SKM-1 (cell line): ENCODE measurements at regions not wholly inside any gene's neighbourhood (a gene's known extent, or its start where the extent isn't known, plus 50 kb on each side); places are given as distances from the start of the nearest gene placed in this dataset.
"Not testable (repeated sequence)": the region's sequence is repeated elsewhere in the genome, so short reads cannot be mapped to it uniquely, and the experiment has no call there.

Experiments used
- DNase-seq: peaks from one replicate; lab custom pipeline; 2025; ENCODE audit not compliant: unreplicated experiment; lab: John Stamatoyannopoulos, UW

DNA sequence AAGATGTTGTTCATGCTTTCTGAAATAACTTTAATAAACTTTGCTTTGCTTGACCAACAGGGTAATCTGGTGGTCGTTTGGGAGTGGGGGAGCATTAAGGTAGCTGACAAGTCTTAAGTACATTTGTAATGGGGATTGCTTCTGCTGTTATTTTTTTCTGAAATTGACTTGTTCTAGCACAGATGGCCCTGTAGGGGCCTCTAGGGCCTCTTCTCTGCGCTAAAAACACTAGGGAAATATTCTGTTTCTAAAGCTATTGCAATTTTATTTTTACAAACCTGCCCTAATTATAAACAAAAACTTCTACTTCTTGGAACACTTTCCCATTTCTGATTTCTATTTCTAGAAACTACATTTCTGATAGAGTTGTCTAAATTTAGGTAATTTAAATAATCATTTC, 191.3 kb upstream of the KCNJ3 start:
- DNase-seq = no peak

DNA sequence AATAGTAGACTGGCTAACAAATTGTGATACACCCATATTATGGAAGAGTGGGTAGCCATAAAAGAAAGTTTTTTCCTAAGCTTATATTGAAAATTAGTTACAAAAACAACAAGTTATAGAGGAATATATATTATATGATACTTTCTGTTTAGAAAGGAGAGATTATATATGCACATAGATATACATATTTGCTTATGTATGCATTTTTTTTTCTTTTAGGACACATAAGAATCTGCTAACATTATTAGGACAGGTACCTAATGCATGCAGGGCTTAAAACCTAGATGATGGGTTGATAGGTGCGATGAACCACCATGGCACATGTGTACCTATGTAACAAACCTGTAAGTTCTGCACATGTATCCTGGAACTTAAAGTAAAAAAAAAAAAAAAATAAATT, 179.6 kb upstream of the KCNJ3 start:
- DNase-seq = no peak

DNA sequence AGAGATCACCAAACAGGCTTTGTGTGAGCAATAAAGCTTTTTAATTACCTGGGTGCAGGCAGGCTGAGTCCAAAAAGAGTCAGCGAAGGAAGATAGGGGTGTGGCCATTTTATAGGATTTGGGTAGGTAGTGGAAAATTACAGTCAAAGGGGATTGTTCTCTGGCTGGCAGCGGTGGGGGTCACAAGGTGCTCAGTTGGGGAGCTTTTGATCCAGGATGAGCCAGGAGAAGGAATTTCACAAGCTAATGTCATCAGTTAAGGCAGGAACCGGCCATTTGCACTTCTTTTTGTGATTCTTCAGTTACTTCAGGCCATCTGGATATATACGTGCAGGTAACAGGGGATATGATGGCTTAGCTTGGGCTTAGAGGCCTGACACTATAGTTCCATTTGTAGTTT, 177.5 kb upstream of the KCNJ3 start:
- not testable (repeated sequence) for DNase-seq

DNA sequence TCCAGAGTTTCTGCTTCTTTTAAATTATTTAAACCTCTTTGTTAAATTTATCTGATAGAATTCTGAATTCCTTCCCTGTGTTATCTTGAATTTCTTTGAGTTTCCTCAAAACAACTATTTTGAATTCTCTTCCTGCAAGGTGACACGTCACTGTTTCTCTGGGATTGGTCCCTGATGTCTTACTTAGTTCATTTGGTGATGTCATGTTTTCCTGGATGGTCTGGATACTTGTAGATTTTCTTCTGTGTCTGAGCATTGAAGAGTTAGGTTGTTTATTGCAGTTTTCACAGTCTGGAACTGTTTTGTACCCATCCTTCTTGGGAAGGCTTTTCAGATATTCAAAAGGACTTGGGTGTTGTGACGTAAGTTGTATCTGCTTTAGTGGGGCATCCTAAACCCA, 172.3 kb upstream of the KCNJ3 start:
- no peak for DNase-seq

DNA sequence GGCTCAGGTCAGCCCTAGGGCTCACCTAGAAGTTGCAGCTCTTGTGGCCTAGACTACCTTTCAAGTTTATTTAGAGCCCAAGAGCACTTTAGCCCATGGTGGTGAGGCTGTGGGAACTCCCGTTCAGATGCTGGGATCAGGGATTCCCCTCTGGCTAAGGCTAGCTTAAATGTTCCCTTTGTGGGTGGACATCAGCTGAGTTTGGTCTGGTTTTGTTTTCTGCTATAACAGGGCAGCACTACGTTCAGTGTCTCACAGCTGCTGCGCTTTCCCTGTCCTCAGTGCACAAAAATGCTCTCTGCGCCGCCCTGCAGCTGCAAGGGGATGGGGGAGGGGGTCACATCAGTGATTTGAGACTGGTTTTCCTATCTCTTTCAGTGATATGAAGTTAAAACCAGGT, 170.5 kb upstream of the KCNJ3 start:
- DNase-seq = no peak

DNA sequence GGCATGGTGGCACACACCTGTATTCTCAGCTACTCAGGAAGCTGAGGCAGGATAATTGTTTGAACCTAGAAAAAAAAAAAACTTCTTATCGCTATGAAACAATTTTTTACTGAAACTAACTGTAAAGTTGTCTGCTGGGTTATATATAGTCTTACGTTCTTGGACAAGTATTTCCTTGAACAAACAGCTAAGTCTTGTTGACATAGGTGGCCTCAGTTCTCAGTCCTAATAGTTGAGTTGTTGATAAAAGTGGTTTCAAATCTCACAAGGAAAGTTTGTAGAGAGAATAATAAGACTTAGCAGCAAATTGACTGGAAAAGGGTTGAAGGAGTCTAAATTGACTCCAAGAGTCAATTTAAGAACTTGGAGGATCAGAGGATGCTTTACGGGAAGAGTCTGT, 166.5 kb upstream of the KCNJ3 start:
- DNase-seq = no peak

DNA sequence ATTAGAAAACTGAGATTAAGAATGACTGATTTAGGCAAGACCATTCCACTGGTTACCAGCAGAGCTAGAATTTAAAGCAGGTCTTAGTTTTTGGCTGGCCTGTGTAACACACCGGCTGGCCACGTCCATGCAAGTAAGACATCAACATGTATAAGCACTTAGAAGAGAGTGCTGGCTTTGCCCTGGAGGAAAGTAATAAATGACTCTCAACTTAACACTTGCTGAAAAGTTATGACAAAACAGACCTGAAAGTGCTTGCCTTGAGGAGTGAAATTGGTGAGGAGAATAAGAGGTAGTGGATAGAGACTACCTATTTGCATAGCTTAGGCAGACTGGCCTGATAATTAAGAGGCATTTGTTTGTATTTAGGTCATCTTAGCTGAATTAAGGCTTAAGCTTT, 165.7 kb upstream of the KCNJ3 start:
- no peak for DNase-seq

DNA sequence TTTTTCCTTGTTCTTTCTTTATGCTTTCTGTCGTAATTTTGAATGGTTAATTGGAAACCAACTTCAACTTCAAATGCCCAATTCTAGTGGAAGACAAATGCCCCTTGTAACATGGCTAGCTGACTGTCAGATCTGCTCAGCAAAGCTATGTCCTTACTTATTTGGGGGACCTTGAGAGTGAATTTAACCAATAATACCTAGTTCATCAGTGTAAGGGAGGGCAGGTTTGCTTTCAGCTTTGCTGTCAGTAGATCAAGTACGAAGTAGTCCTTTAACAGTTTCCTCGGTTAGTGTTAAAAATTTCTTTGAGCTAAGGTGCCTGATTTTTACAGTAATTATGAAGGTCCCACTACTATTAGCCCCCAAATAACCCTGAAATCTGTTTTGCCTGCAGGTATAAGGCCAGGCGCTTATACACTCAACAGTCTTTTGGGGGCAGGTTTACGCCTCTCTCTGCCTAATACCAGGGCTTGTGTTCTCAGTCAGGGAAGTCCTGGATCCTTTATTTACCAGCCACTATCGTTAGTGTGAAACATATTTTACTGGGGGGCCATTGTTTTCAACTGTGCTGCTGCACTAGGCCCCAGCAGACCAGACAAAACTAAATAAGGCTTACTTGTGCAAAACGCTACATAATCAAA, 165.1 kb upstream of the KCNJ3 start:
- DNase-seq = no peak

DNA sequence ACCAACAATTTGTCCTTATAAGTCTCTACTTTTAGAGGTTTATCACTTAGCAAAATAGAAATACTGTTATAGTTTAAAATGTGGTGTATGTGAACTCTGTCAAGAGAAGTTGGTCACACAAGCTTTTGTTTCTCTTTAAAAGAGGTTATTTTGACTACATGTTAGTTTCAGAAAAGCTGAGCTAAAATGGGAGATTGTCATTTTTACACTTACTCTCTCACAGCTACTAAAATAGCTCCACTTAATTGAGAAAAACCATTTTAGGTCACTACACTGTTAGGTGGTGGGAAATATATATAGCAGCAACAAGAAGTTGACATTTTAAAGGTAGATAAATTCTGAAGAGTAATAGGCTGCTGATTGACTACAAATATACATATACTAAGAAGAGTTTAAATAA, 161.5 kb upstream of the KCNJ3 start:
- no peak for DNase-seq

DNA sequence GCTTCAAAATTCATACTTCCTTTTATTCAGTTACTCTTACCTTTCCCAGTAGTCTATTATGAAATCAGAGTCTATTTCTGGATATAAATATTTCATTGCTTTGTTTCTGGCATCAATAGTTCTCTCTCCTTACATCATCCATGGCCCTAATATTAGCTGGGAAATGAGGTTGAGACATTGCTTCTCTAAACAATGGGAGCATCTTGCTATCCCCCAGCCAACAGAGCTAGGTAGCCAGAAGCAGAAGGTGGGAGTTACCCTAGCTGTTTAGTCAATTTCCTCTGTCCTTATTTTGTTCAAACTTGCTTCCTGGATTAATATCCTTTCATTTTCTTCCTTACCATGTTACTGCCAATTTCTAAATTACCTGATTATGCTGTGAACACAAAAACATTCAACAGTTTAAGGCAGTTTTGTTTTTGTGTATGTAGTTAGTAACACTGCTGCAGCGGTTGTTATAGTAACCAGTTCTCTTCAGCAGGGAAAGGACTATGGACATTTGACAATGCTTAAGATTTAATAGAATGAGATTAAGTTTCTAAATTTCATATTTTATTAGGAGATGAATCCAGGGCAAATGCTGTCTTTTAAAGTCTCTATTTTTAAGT, 160.5 kb upstream of the KCNJ3 start:
- DNase-seq = no peak

DNA sequence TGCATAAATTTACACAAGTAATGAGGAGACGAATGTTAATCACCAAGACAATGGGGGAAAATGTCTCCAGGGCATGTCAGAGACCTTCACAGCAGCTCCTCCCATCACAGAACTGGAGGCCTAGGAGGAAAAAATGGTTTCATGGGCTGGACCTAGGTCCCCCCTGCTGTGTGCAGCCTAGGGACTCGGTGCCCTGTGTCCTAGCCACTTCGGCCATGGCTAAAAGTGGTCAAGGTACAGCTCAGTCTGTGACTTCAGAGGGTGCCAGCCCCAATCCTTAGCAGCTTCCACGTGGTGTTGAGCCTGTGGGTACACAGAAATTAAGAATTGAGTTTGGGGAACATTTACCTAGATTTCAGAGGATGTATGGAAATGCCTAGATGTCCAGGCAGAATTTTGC, 152.2 kb upstream of the KCNJ3 start:
- DNase-seq = no peak

DNA sequence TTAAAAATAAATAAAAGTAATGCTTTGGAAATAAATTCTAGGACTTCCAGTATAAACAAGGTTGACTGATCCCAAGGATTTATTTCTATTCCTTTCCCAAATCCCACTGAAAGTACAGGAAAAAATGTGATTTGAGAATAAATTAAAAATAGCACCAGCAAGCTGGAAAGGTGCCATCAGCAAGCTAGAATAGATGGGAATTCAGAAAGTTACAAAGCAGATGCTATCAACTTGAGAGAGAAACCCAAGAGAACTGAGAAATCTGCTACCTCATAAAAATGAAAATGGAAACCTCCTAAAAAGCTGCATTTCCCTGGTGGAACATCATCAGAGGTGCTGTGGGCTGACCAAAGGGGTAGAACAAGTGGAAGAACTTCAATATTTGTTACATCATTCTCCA, 148.6 kb upstream of the KCNJ3 start:
- DNase-seq = no peak

DNA sequence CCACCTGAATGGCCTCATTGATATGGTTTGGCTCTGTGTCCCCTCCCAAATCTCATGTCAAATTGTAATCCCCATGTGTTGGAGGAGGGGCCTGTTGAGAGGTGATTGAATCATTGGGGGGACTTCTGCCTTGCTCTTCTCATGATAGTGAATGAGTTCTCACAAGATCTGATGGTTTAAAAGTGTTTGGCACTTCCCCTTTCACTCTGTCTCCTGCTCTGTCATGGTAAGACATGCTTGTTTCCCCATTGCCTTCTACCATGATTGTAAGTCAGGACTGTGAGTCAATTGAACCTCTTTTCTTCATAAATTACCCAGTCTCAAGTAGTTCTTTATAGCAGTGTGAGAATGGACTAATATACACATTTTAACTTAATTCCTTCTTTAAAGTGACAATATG, 146.8 kb upstream of the KCNJ3 start:
- DNase-seq = no peak

DNA sequence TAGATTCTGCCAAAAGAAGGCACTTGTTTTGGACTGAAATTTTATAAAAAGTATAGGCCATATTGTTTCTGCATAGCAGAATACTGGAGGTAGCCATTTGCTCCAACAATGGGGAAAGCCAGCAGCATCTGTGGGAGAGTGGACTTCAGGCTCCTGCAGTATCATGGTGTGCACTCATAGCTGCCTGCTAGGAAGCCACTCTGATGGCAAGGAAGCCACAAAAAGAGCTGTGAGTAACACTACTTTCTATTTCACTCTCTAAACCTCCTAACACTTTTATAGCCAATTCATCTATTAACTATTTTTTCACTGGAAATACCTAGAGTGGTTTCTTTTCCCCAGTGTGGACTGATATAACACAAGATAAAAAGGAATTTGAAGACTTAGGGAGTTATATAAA, 144.4 kb upstream of the KCNJ3 start:
- DNase-seq = no peak

DNA sequence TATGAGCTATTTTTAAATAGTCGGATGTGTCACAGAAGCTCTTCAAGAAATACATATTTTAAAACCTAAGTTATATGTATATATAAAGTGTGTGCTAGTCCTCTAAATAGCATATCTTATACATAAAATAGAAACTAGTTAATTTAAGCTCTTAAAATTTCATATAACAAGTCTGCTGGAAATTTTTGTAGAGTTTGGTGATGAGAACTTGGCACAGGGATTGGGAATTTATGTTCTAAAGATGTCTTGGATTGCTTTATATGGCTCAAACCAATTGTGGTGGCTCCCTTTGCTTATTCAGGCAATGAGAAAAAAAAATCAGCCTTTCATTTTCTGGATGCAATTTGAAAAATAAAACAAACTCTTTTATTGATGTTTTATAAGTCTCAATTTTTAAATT, 142.8 kb upstream of the KCNJ3 start:
- no peak for DNase-seq

DNA sequence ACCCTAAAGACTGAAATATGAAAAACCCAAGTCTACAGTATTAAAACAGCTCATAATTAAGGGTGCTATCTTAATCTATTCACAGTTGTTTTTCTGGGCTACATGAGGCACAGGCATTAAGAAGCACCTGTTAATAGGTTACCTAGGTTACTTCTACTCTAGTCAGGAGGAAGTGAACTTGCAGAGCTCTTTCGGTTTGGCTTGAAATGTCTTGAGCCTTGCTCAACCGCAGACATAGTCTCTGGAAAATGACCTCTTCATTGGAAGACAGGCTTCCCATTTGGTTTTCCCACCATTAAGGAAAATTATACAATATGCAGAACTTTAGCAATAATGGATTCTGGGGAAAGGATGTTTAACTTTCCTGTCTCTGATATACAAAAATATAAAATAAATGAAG, 142.3 kb upstream of the KCNJ3 start:
- no peak for DNase-seq

DNA sequence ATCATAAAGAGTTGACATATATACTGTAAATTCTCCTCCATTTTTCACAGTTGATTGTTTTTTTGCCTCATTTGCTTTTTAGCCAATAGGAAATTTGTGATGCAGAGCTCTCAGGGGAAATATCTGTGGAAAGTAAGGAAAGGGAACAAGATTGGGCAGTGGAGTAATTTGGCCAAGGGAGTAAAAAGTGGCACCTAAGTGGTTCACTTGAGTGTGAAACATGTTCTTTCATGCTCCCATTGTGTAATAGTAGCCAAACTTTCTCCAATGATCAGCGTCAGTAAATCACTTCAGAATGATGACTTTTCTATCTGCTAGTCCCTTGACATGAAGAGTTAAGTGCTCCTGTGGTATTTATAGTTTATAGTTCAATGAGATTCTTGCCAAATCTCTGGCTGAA, 141.9 kb upstream of the KCNJ3 start:
- no peak for DNase-seq

DNA sequence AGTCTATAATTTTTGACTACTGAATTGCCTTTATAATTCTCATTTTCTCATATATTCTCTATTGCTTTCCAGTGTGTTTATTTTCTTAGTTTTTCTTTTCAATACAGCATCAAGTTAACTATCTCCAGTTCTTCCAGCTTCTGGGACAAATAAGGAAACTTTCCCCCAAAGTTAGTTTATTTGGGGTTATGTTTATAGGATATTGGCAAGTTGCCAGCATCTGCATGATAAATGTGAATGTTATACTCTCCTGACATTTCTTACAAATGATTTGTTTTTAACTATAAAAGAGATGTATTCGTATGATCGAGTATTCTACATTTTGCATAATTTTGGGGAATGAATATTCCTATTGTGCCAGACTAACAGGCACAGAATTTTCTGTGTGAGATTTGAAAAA, 140.6 kb upstream of the KCNJ3 start:
- no peak for DNase-seq

DNA sequence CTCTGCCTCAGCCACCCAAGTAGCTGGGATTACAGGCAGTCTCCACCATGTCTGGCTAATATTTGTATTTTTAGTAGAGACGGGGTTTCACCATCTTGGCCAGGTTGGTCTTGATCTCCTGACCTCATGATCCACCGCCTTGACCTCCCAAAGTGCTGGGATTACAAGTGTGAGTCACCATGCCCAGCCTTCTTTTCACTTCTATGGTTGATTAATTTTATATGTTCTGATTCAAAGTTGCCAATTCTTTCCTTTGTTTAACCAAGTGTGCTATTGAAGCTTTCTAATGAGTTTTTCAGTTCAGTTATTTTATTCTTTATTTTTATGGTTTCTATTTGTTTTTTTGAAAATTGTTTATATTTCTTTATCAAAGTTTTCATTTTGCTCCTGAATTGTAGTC, 133.1 kb upstream of the KCNJ3 start:
- DNase-seq = no peak

DNA sequence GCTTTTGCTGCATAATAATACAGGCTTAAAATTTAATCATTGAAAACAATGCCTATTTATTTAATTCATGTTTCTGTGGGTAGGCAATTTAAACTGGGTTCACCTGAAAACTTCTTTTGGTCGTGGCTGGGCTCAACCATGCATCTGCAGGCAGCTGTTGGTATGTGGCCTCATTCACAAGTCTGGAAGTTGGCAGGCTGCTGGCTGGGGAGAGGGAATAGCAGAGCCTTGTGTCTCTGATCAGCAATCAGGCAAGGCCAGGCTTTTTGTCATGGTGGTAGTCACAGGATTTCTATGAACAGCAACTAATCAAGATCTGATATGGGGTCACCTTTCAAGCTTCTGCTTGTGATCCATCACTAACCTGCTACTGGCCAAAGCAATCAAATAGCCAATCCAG, 130.1 kb upstream of the KCNJ3 start:
- no peak for DNase-seq

DNA sequence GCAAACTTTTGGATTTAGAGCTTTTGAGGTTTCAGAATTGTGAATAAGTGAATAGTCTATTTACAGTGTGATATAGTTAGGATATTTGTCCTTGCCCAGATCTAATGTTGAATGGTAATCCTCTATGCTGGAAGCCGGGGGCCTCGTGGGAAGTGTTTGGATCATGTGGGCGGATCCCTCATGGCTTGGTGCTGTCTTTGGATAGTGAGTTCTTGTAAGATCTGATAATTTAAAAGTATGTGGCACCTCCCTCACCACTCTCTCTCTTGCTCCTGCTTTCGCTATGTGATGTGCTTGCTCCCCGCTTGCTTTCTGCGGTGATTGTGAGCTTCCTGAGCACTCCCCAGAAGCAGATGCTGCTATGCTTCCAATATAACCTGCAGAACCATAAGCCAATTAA, 128.0 kb upstream of the KCNJ3 start:
- no peak for DNase-seq

DNA sequence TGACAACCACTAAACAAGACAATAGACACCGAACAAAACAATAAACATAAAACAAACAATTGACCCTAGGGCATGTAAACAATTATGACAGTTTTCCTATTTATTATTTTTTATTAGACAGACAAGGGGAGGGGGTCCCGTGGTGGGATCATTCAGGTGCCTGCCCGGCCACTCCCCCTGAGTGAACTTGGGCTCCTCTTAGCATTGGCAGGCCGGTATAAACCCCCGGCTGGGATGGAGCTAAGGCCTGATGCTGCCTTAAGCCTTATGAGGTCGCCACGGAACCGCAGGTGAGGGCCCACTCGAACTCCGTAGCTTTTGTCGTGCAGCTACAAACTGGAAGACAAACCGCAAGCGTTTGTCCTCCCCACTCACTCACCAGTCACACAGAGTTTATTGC, 121.8 kb upstream of the KCNJ3 start:
- DNase-seq = not testable (repeated sequence)

DNA sequence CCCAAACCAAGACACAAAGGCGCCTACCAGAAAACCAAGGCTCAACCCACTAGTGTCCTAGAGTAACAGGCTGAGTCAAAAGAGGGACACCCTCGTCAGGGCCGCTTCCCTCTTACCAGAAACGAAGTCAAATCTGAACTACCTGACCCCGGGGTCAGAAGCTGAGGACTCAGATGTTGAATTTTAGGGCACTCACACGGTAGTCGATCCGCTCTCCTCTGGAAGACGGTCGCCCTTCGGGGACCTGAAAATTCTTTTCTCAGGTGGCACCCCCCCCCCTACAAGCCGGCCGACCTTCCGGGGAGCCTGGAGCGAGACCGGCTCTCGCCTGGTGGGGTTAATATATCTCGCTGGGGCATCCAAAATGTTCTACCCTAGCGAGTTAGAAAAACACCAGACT, 121.1 kb upstream of the KCNJ3 start:
- no peak for DNase-seq
